ENCODE measurements at regions not wholly inside any gene's neighbourhood (a gene's known extent, or its start where the extent isn't known, plus 50 kb on each side); places are given as distances from the start of the nearest gene placed in this dataset.
A peak's percentile ranks its signal among the peaks of the same experiment; 100 is the strongest.

- TF ChIP-seq CTCF (IDR thresholded peaks at IDR 0.05; ENCODE audit: low read depth, low read length): no peak
- DNase-seq (ENCODE audit: extremely low read depth, low read depth): no peak
Measured at GRCh38 chr11:131206671-131207070, 163.7 kb upstream of the NTM start.

GRCh38 chr11:131207901-131208300 is 162.5 kb upstream of the NTM start:
- no peak for DNase-seq (ENCODE audit: extremely low read depth, low read depth)
- TF ChIP-seq CTCF (IDR thresholded peaks at IDR 0.05; ENCODE audit: low read depth, low read length): no peak

- TF ChIP-seq CTCF (IDR thresholded peaks at IDR 0.05; ENCODE audit: low read depth, low read length): peak; percentile 31
- DNase-seq (ENCODE audit: extremely low read depth, low read depth): no peak
Measured at GRCh38 chr11:131217313-131218310, 152.8 kb upstream of the NTM start.

- no peak for TF ChIP-seq CTCF (IDR thresholded peaks at IDR 0.05; ENCODE audit: low read depth, low read length)
- DNase-seq (ENCODE audit: extremely low read depth, low read depth): no peak
Measured at GRCh38 chr11:131218542-131218941, 151.9 kb upstream of the NTM start.

- no peak for DNase-seq (ENCODE audit: extremely low read depth, low read depth)
Measured at GRCh38 chr11:131219646-131220045, 150.8 kb upstream of the NTM start.

GRCh38 chr11:131223198-131223991 is 147.0 kb upstream of the NTM start:
- DNase-seq (ENCODE audit: extremely low read depth, low read depth): no peak
- no peak for TF ChIP-seq CTCF (IDR thresholded peaks at IDR 0.05; ENCODE audit: low read depth, low read length)

More at GRCh38 chr11:131219646-131220045, 150.8 kb upstream of the NTM start:
- TF ChIP-seq CTCF (IDR thresholded peaks at IDR 0.05; ENCODE audit: low read depth, low read length): no peak

- no peak for DNase-seq (ENCODE audit: extremely low read depth, low read depth)
- TF ChIP-seq CTCF (IDR thresholded peaks at IDR 0.05; ENCODE audit: low read depth, low read length): no peak
Measured at GRCh38 chr11:131228378-131228777, 142.0 kb upstream of the NTM start.
